ENCODE measurements at regions not wholly inside any gene's neighbourhood (a gene's known extent, or its start where the extent isn't known, plus 50 kb on each side); places are given as distances from the start of the nearest gene placed in this dataset.

GRCh38 chr1:22264464-22265341 lies 121.8 kb upstream of the WNT4 start:
- TF ChIP-seq, protein P1, sequence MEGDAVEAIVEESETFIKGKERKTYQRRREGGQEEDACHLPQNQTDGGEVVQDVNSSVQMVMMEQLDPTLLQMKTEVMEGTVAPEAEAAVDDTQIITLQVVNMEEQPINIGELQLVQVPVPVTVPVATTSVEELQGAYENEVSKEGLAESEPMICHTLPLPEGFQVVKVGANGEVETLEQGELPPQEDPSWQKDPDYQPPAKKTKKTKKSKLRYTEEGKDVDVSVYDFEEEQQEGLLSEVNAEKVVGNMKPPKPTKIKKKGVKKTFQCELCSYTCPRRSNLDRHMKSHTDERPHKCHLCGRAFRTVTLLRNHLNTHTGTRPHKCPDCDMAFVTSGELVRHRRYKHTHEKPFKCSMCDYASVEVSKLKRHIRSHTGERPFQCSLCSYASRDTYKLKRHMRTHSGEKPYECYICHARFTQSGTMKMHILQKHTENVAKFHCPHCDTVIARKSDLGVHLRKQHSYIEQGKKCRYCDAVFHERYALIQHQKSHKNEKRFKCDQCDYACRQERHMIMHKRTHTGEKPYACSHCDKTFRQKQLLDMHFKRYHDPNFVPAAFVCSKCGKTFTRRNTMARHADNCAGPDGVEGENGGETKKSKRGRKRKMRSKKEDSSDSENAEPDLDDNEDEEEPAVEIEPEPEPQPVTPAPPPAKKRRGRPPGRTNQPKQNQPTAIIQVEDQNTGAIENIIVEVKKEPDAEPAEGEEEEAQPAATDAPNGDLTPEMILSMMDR (IDR thresholded peaks at IDR 0.05): no peak
- Mint-ChIP-seq H3K27ac (no peak overlapping the region), H3K4me3 (peak overlapping the region; percentile 9), H3K27me3 (ENCODE audit: low read depth, poor library complexity) (peaks cover 15% of the 10 kb centered on the region), H3K36me3 (ENCODE audit: low read depth) (no peaks in the 10 kb centered on the region), H3K4me1 (peaks cover 84% of the 10 kb centered on the region), H3K9me3 (no peaks in the 10 kb centered on the region)
- no peak for DNase-seq

DNA sequence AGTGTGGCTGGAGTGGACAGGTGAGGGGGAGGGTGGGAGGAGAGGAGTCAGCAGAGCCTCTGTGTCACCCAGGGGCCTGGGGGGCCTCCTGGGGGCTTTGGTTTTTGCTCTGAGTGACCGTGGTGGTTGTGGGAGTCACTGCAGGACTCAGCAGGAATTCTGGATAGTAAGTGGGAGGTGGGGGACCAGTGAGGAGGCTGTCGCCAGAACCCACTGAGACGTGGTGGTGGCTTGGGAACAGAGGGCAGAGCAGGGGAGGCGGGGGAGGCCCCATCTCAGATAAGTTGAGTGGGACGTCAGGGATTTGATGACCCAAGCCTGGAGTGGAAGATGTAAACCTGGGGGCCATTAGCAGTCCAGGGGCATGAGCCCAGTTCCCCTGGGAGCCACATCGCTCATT lies 123.2 kb upstream of the WNT4 start:
- Mint-ChIP-seq H3K27ac (peak overlapping the region; percentile 27), H3K4me1 (peaks cover 82% of the 10 kb centered on the region), H3K36me3 (ENCODE audit: low read depth) (no peaks in the 10 kb centered on the region), H3K9me3 (no peaks in the 10 kb centered on the region), H3K4me3 (no peak overlapping the region), H3K27me3 (ENCODE audit: low read depth, poor library complexity) (peaks cover 15% of the 10 kb centered on the region)
- TF ChIP-seq, protein P1 (IDR thresholded peaks at IDR 0.05): no peak
- no peak for DNase-seq

GRCh38 chr1:22267413-22268175 lies 124.7 kb upstream of the WNT4 start:
- Mint-ChIP-seq H3K27ac (peak overlapping the region; percentile 48), H3K36me3 (ENCODE audit: low read depth) (no peaks in the 10 kb centered on the region), H3K9me3 (no peaks in the 10 kb centered on the region), H3K4me3 (no peak overlapping the region), H3K27me3 (ENCODE audit: low read depth, poor library complexity) (peaks cover 22% of the 10 kb centered on the region), H3K4me1 (peaks cover 84% of the 10 kb centered on the region)
- DNase-seq: peak; percentile 69
- TF ChIP-seq, protein P1 (IDR thresholded peaks at IDR 0.05): no peak

GRCh38 chr1:22268327-22268726 lies 125.4 kb upstream of the WNT4 start:
- H3K36me3 Mint-ChIP-seq (ENCODE audit: low read depth): no peaks in the 10 kb centered on the region
- H3K27ac Mint-ChIP-seq: peak overlapping the region; percentile 48
- peaks cover 22% of the 10 kb centered on the region for H3K27me3 Mint-ChIP-seq (ENCODE audit: low read depth, poor library complexity)
- no peaks in the 10 kb centered on the region for H3K9me3 Mint-ChIP-seq
- H3K4me1 Mint-ChIP-seq: peaks cover 85% of the 10 kb centered on the region
- H3K4me3 Mint-ChIP-seq: no peak overlapping the region
- TF ChIP-seq, protein P1 (IDR thresholded peaks at IDR 0.05): no peak
- no peak for DNase-seq

DNA sequence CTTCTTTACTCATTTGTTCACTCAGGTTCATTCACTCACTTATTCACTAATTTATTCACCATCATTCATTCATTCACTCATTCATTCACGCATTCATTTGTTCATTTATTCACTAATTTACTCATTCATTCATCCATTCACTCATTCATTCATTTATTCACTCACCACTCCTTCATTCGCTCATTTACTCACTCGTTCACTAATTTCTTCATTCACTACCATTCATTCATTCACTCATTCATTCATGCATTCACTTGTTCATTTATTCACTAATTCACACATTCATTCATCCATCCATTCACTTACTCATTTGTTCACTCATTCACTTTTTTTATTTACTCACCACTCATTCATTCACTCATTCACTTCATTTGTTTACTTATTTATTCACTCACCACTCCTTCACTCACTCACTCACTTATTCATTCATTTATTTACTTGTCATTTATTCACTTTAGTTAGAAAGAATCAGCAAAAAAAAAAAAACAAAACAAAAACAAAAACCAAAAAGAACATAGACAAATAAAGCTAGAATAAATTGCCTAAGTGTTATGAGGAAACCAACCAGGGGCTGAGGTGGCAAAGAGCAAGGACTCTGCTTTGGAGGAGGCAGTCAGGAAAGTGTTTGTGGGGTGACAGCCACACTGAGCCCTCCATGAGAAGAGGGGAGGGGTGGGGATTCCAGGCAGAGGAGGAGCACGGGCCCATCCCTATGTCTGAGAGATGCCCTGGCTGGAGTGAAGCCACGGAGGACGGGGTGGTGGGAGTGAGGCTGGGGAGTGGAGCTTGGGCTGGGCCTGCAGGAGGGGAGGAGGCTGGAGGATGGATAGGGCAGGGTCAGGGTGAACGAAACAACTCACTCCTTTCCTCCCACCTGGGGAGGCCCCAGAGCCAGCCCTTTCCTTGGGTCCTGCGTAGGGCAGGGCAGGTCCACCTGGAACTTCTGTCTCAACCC lies 129.2 kb upstream of the WNT4 start:
- peaks cover 50% of the 10 kb centered on the region for H3K4me1 Mint-ChIP-seq
- H3K27ac Mint-ChIP-seq: no peak overlapping the region
- no peaks in the 10 kb centered on the region for H3K9me3 Mint-ChIP-seq
- no peak for DNase-seq
- TF ChIP-seq, protein P1 (IDR thresholded peaks at IDR 0.05): no peak
- H3K36me3 Mint-ChIP-seq (ENCODE audit: low read depth): no peaks in the 10 kb centered on the region
- peaks cover 46% of the 10 kb centered on the region for H3K27me3 Mint-ChIP-seq (ENCODE audit: low read depth, poor library complexity)
- H3K4me3 Mint-ChIP-seq: peak overlapping the region; percentile 3

Measured in nephron progenitor cell (in vitro differentiated cells).